Sigmoid colon (tissue), 3 donors: ENCODE measurements at regions not wholly inside any gene's neighbourhood (a gene's known extent, or its start where the extent isn't known, plus 50 kb on each side); places are given as distances from the start of the nearest gene placed in this dataset.

Experiments used
- POLR2A ChIP-seq, 2 donors: fragments of 450-650 bp; IDR thresholded peaks; one replicate each; pipeline ENCODE4 v1.6.1; 2016; ENCODE audit warnings: antibody characterized with exemption in 2 of 2, mild to moderate bottlenecking in 2 of 2, moderate library complexity in 2 of 2
- TF ChIP-seq, protein P1 (sequence below), 4 experiments: fragments of 450-650 bp in 3 of 4; fragments of 200-600 bp in 1 of 4; IDR thresholded peaks; one replicate each; pipeline ENCODE4 v1.5.1; 2016 to 2019; ENCODE audit warnings: antibody characterized with exemption in 4 of 4, mild to moderate bottlenecking in 3 of 4, moderate library complexity in 2 of 4

DNA sequence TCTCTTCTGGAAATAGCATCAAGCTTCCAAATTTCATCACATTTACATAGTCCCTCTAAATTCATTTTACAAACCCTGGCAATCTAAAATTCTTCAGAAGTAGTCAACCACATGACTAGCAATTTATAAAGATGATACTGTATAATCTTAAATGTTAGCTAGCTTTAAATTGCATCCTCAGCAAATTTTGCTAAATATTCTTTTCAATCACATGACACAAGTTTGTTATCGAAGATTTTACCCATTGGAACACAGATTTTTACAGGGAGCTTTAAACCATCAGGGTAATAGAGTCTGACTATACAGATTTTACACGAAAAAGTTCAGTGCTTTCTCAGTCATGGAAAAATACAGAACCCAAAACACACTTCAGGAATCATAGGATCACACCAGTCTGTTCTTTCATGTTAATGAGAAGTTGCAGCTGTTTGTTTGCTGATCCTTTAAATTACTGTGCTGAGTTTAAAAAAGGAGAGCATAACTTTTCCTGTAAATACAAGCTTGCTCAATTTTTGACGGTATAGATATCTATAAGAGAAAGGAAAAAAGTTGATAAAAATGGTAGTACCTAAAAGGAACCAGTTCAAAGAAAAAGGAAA is 445.8 kb upstream of the ADGRB3 start:
- no peak for TF ChIP-seq POLR2A (IDR thresholded peaks at IDR 0.05)
- TF ChIP-seq, protein P1, sequence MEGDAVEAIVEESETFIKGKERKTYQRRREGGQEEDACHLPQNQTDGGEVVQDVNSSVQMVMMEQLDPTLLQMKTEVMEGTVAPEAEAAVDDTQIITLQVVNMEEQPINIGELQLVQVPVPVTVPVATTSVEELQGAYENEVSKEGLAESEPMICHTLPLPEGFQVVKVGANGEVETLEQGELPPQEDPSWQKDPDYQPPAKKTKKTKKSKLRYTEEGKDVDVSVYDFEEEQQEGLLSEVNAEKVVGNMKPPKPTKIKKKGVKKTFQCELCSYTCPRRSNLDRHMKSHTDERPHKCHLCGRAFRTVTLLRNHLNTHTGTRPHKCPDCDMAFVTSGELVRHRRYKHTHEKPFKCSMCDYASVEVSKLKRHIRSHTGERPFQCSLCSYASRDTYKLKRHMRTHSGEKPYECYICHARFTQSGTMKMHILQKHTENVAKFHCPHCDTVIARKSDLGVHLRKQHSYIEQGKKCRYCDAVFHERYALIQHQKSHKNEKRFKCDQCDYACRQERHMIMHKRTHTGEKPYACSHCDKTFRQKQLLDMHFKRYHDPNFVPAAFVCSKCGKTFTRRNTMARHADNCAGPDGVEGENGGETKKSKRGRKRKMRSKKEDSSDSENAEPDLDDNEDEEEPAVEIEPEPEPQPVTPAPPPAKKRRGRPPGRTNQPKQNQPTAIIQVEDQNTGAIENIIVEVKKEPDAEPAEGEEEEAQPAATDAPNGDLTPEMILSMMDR (IDR thresholded peaks at IDR 0.05): no peak
